NCI-H2029 treated with DMSO at 0.1 percent for 48 hours (cell line): ENCODE measurements at regions not wholly inside any gene's neighbourhood (a gene's known extent, or its start where the extent isn't known, plus 50 kb on each side); places are given as distances from the start of the nearest gene placed in this dataset.

Experiments used
- DNase-seq: peaks from one replicate; lab custom pipeline; 2025; lab: John Stamatoyannopoulos, UW

DNA sequence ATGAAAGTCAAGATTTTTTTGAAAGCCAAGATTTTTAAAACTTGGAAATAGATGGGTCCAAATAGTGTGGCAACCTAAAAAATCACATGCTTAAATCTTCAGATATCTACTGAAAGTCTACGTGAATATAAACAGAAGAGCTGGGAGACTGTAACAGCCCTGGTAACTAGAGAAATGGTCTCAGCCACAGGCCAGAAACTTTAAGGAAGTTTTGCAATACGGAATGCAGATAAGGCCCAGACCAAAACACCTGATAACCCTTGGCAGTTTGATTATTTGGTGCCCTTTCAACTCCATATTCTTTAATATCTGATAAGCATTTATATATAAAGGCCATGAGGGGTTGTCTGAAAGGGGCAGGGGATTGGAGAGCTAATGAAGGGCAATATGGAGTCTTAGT lies 537.3 kb upstream of the TGFBR2 start:
- no peak for DNase-seq

GRCh38 chr3:30073040-30073439 lies 533.4 kb upstream of the TGFBR2 start:
- DNase-seq: no peak

DNA sequence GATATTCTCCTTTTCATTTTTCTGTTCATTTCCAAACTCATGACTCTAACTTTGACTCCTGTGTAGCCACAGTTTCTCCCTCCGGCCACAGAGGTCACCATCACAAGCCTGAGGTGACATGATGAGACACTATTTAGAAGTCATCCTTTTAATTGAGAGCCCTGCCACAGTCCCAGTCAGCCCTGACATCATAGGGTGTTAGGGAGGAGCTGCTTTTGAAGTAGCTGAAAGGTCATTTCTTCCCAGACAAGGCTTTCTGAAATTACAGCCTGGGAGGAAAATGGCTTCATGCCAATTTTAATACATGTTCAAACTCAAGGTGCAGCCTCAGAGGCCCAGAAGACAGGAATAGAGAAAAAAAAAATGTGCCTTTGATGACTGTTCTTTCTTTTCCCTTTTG lies 532.8 kb upstream of the TGFBR2 start:
- no peak for DNase-seq

GRCh38 chr3:30075514-30075913 lies 530.9 kb upstream of the TGFBR2 start:
- DNase-seq: no peak

DNA sequence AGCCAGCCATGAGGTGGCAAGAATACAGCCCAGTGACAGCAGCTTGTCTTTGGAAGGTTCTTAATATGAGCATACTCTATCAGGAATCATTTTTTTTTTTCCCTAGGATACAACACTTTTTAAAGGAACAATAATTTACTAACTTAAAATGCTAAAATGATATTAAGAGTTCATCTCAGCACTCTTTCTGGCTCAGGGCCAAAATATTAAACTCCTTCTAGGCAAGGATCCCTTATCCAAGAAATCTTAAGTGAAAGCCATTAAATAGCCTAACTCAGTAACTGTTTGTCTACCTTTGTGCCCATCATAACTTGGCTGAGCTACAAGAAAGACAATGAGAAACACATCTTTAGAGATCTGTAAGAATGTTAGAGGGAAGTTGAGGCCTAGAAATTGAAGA lies 529.5 kb upstream of the TGFBR2 start:
- DNase-seq: no peak

GRCh38 chr3:30077746-30078145 lies 528.7 kb upstream of the TGFBR2 start:
- DNase-seq: no peak

GRCh38 chr3:30078736-30079135 lies 527.7 kb upstream of the TGFBR2 start:
- DNase-seq: no peak

GRCh38 chr3:30081904-30082303 lies 524.5 kb upstream of the TGFBR2 start:
- DNase-seq: no peak

GRCh38 chr3:30082652-30083051 lies 523.7 kb upstream of the TGFBR2 start:
- no peak for DNase-seq

DNA sequence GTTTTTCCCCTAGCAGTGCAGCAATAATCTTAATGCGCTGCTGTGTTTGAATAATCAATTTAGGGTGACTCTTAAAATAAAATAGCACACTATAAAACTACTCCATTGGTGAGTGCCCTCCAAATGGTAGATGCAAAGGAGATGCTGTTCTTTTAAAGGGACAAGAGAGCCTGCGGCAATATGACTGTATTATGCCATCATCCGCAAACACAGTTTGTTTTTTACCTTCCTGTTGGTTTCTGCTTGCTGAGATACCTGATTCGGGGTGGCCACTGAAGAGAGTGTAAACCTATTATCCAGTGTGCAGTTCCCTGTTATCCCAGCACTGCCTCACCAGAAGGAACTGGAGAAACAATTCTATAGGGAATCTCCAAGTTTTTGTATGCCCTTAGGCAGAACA lies 523.1 kb upstream of the TGFBR2 start:
- no peak for DNase-seq

GRCh38 chr3:30084316-30084715 lies 522.1 kb upstream of the TGFBR2 start:
- DNase-seq: no peak

DNA sequence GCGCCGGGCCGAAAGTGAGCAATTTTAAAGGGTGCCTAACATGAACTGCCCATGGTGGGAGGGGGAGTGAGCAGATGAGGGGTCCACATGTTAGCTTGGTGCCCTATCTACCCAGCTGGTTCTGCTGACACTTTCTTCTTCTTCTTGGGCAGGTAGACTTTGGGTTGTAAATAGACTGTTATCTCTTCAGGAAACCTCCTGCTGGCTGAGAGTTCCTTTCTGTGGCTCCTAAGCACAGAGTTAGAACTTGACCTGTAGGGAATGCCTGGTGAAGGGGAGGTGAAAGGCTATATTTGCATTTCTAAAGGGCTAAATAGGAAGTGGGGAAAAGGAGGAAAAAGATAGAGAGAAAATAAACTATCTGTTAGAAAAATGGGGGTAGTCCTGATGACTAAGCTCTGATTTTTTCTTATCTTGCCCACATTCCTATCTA lies 521.4 kb upstream of the TGFBR2 start:
- no peak for DNase-seq

DNA sequence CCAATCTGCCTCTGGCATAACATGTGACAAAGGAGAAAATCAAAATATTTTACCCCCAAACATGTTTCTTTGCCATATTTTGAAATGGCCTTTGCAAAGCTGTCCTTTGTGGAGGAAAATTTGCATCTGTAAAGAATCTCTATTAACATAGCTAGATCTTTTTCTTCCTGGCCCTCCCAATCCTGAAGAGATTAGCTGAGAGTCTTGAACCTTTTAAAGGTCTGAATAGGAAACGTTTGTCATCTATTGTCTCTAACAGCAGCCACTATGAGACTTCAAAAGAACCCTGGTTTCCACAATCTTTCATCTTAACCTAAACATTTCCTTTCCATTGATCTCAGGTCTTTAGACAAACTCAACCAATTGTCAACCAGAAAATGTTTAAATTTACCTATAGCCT lies 520.9 kb upstream of the TGFBR2 start:
- DNase-seq: no peak

GRCh38 chr3:30091686-30092085 lies 514.7 kb upstream of the TGFBR2 start:
- DNase-seq: no peak

DNA sequence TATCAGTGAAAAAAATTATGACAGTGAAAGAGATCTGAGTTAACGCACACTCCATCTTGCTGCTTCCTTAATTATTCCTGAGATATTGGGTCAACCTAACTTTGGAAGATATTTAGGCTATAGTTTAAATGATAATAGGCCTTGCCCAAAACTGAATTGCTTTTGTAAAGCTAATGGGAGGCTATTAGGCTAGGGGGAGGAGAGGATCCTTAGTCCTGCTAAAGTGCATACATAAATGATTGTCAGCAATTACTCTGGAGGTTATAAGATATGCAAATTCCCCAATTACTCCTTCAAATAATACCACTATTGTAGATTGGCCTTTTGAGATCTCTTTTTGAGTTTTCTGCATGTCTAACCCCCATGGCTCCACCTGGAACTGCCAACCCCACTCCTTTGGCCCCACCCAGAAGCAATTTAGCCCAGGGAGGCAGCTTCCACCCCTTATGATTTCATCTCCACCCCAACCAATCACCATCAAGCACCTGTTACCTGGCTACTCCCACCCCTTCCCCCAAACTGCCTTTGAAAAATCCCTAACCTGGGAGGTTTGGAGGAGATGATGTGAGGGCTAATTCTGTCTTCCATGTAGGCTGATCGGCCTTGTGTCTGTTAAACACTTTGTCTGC lies 509.3 kb upstream of the TGFBR2 start:
- DNase-seq: no peak

DNA sequence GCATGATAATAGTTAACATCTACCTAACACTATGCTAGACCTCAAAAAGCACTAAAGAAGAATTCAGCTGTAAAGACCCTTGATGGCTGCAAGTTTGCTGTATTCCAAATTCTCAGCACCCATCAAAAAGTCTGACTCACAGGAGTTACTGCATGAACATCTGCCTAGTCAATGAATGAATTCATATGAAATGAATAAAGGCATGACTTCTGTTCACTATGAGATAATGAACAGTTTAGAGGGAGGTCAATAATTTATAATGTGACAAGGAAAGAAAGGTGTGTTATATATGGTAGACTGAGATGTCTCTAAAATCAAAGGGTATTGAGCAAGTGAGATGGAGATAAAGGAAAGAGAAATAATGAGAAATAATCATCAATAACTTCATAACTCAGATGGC lies 508.2 kb upstream of the TGFBR2 start:
- no peak for DNase-seq

GRCh38 chr3:30098653-30099455 lies 507.5 kb upstream of the TGFBR2 start:
- DNase-seq: no peak

DNA sequence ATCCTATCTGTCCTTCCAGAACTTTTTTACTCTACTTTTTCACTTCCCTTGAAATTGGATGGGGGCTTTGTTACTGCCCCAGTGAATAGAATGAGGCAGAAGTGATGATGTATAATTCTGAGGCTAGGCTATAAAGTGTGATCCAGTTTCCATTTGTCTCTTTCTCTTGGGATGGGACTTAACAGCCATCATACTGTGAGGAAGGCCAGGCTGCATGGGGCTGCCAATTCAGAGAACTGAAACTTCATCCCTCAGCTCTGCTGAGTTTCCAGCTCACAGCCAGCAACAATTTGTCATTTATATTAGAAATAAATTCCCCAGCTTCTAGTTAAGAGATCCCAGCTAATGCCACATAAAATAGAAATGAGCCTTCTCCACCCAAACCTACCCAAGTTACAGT lies 504.0 kb upstream of the TGFBR2 start:
- no peak for DNase-seq

DNA sequence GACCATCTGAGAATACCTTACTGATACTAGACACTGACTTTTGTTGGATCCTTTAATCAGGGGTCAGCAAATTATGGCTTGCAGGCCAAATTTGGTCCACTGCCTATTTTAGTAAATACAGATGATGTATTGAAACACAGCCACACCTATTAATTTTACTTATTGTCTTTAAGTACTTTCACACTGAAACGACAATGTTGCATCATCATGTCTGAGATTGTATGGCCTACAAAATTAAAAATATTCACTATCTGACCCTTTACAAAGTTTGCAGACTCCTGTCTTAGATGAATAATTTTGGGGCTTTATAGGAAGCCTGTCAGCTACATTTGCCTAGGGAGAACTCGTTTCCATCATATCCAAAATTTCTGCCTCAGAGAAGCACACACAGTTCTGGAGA lies 503.2 kb upstream of the TGFBR2 start:
- DNase-seq: no peak

DNA sequence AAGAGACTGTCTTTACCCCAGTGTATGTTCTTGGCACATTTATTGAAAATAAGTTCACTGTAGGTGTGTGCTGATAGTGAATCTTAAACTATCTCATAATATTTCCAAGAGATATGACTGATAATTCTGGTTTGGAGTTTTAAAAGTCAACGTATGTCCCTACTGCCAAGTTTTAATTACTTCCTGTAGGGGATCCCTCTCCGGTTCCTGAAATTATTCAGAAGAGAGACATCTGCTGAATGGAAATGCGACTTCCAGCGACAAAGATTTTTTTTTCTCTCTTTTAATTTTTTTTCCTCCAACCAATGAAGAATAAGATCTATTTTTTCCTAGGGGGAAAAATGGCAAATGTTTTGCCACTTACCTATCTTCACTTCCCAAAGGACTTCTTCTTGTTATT lies 498.9 kb upstream of the TGFBR2 start:
- DNase-seq: no peak

- no peak for DNase-seq
Measured at GRCh38 chr3:30112411-30112810, 494.0 kb upstream of the TGFBR2 start.

- DNase-seq: peak; percentile 38
Measured at GRCh38 chr3:30112902-30113484, 493.4 kb upstream of the TGFBR2 start.

- no peak for DNase-seq
Measured at GRCh38 chr3:30113906-30114305, 492.5 kb upstream of the TGFBR2 start.
